GM18499 (cell line): ENCODE measurements at regions not wholly inside any gene's neighbourhood (a gene's known extent, or its start where the extent isn't known, plus 50 kb on each side); places are given as distances from the start of the nearest gene placed in this dataset.
A peak's percentile ranks its signal among the peaks of the same experiment; 100 is the strongest.

Experiments
- ATAC-seq: cut with Tn5 transposase; IDR thresholded peaks from one replicate; pipeline ENCODE4 v1.9.1; 2021; ENCODE audit warnings: moderate number of reproducible peaks; ENCODE audit not compliant: insufficient read depth, unreplicated experiment

- ATAC-seq = no peak
Observed at GRCh38 chr3:22175947-22176346, 424.9 kb upstream of the ZNF385D start.

- no peak for ATAC-seq
Observed at GRCh38 chr3:22176911-22177310, 425.9 kb upstream of the ZNF385D start.

GRCh38 chr3:22189616-22190015 is 438.6 kb upstream of the ZNF385D start:
- ATAC-seq = no peak

GRCh38 chr3:22199095-22199494 is 448.1 kb upstream of the ZNF385D start:
- ATAC-seq = no peak

GRCh38 chr3:22208844-22209243 is 457.8 kb upstream of the ZNF385D start:
- ATAC-seq = no peak

GRCh38 chr3:22209578-22209977 is 458.6 kb upstream of the ZNF385D start:
- no peak for ATAC-seq

- no peak for ATAC-seq
Observed at GRCh38 chr3:22210693-22211092, 459.7 kb upstream of the ZNF385D start.

GRCh38 chr3:22216601-22217000 is 465.6 kb upstream of the ZNF385D start:
- no peak for ATAC-seq

GRCh38 chr3:22225161-22225560 is 474.2 kb upstream of the ZNF385D start:
- no peak for ATAC-seq

GRCh38 chr3:22228705-22229104 is 477.7 kb upstream of the ZNF385D start:
- no peak for ATAC-seq

- no peak for ATAC-seq
Observed at GRCh38 chr3:22231061-22231460, 480.1 kb upstream of the ZNF385D start.

GRCh38 chr3:22236490-22237270 is 485.7 kb upstream of the ZNF385D start:
- peak; percentile 86 for ATAC-seq

GRCh38 chr3:22239011-22239410 is 488.0 kb upstream of the ZNF385D start:
- no peak for ATAC-seq

- ATAC-seq = no peak
Observed at GRCh38 chr3:22241110-22241509, 490.1 kb upstream of the ZNF385D start.

- no peak for ATAC-seq
Observed at GRCh38 chr3:22244761-22245521, 493.9 kb upstream of the ZNF385D start.

GRCh38 chr3:22245811-22246583 is 495.0 kb upstream of the ZNF385D start:
- no peak for ATAC-seq

GRCh38 chr3:22249658-22250057 is 498.6 kb upstream of the ZNF385D start:
- ATAC-seq = no peak

- ATAC-seq = no peak
Observed at GRCh38 chr3:22257252-22257651, 506.2 kb upstream of the ZNF385D start.

GRCh38 chr3:22262386-22262785 is 511.4 kb upstream of the ZNF385D start:
- ATAC-seq = no peak

- ATAC-seq = no peak
Observed at GRCh38 chr3:22263042-22263441, 512.0 kb upstream of the ZNF385D start.

GRCh38 chr3:22265403-22265802 is 514.4 kb upstream of the ZNF385D start:
- ATAC-seq = no peak
